Astrocyte (in vitro differentiated cells and primary cell): ENCODE measurements at regions not wholly inside any gene's neighbourhood (a gene's known extent, or its start where the extent isn't known, plus 50 kb on each side); places are given as distances from the start of the nearest gene placed in this dataset.

Source experiments
- EZH2 ChIP-seq: IDR thresholded peaks from 2 replicates; pipeline ENCODE4 v1.6.1; 2012; ENCODE audit warnings: mild to moderate bottlenecking, low read length, inconsistent platforms; ENCODE audit not compliant: insufficient read depth
- TF ChIP-seq, protein P1 (sequence below): IDR thresholded peaks from 2 replicates; pipeline ENCODE4 v1.5.1; 2011; ENCODE audit warnings: low read depth, mild to moderate bottlenecking, inconsistent platforms, low read length, moderate library complexity; ENCODE audit not compliant: insufficient read depth

DNA sequence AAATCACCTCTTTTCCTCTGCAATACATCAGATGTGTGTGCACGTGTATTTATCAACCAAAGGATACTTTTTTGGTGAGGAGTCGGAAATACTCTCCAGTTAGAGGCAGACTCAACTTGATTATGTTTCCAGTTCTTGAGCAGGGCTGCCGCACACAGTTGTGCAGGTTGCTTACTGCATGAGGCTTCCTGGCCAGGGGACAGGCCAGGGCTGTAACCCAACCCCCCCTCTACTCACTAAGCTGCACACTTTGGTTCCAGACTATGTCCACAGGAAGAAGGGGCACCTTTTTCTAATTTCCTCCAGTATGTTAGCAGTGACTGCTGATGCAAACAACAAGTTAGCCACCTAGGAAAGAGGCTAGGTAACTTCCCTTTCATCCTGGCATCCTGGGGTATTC, 476.9 kb upstream of the TBL1XR1 start:
- TF ChIP-seq EZH2, result no peak
- TF ChIP-seq, protein P1, sequence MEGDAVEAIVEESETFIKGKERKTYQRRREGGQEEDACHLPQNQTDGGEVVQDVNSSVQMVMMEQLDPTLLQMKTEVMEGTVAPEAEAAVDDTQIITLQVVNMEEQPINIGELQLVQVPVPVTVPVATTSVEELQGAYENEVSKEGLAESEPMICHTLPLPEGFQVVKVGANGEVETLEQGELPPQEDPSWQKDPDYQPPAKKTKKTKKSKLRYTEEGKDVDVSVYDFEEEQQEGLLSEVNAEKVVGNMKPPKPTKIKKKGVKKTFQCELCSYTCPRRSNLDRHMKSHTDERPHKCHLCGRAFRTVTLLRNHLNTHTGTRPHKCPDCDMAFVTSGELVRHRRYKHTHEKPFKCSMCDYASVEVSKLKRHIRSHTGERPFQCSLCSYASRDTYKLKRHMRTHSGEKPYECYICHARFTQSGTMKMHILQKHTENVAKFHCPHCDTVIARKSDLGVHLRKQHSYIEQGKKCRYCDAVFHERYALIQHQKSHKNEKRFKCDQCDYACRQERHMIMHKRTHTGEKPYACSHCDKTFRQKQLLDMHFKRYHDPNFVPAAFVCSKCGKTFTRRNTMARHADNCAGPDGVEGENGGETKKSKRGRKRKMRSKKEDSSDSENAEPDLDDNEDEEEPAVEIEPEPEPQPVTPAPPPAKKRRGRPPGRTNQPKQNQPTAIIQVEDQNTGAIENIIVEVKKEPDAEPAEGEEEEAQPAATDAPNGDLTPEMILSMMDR, result no peak
